HEK293 (cell line): ENCODE measurements at regions not wholly inside any gene's neighbourhood (a gene's known extent, or its start where the extent isn't known, plus 50 kb on each side); places are given as distances from the start of the nearest gene placed in this dataset.

Experiments
- CTCF ChIA-PET: fragments of 350-600 bp; formaldehyde crosslinking; extraction: SDS; loops from one replicate; lab custom pipeline; 2021; ENCODE audit warnings: antibody characterized with exemption; lab: Yijun Ruan, JAX
- POLR2A ChIA-PET: fragments of 300-600 bp; formaldehyde crosslinking; extraction: SDS; loops from one replicate; lab custom pipeline; 2020; ENCODE audit warnings: antibody characterized with exemption, inconsistent platforms; lab: Yijun Ruan, JAX
- H3K27ac ChIP-seq: fragments of 200-500 bp; sonication (Bioruptor generic); 2 replicates; pipeline ENCODE4 v1.5.1; 2014; ENCODE audit warnings: low read depth, low read length, control low read depth, inconsistent platforms; ENCODE audit errors: extremely low read depth
- H3K36me3 ChIP-seq, 2 experiments: fragments of 200-500 bp in 1 of 2; sonication (Bioruptor generic) in 1 of 2; 1 replicate in 1 of 2; 2 replicates in 1 of 2; pipeline ENCODE4 v1.5.1; 2014 to 2017; ENCODE audit warnings: inconsistent platforms in 2 of 2, low read length in 2 of 2; ENCODE audit not compliant: control insufficient read depth in 2 of 2, insufficient read depth in 1 of 2
- H3K4me1 ChIP-seq: fragments of 200-500 bp; sonication (Bioruptor generic); 2 replicates; pipeline ENCODE4 v1.5.1; 2014; ENCODE audit warnings: mild to moderate bottlenecking, low read length, inconsistent platforms; ENCODE audit not compliant: control insufficient read depth, insufficient read depth
- H3K4me3 ChIP-seq: 2 replicates; pipeline ENCODE4 v1.5.1; 2011; ENCODE audit warnings: low read depth, mild to moderate bottlenecking, control low read depth, low read length, moderate library complexity
- H3K9me3 ChIP-seq: fragments of 200-500 bp; sonication (Bioruptor generic); 2 replicates; pipeline ENCODE4 v1.5.1; 2014; ENCODE audit warnings: low read depth, low read length, inconsistent platforms; ENCODE audit not compliant: control insufficient read depth, insufficient read depth
- FEZF1 ChIP-seq: fragments of 450-650 bp; formaldehyde crosslinking; IDR thresholded peaks from 2 replicates; pipeline ENCODE4 v1.5.1; 2016; ENCODE audit warnings: missing biosample characterization, missing genetic modification characterization
- GFI1B ChIP-seq: fragments of 450-650 bp; formaldehyde crosslinking; IDR thresholded peaks from 2 replicates; pipeline ENCODE4 v1.5.1; 2016; ENCODE audit warnings: missing biosample characterization, missing genetic modification characterization
- GLI2 ChIP-seq: fragments of 450-650 bp; formaldehyde crosslinking; IDR thresholded peaks from 2 replicates; pipeline ENCODE4; 2017; ENCODE audit warnings: missing biosample characterization, missing genetic modification characterization, low read depth, borderline replicate concordance
- HOXA7 ChIP-seq: sonication (generic); formaldehyde crosslinking; IDR thresholded peaks from 2 replicates; pipeline ENCODE4 v1.8.1; 2022; ENCODE audit warnings: missing genetic modification reagents, borderline replicate concordance
- SCRT2 ChIP-seq: fragments of 450-650 bp; formaldehyde crosslinking; IDR thresholded peaks from 2 replicates; pipeline ENCODE4 v1.5.1; 2016; ENCODE audit warnings: missing biosample characterization, missing genetic modification characterization
- ZBTB1 ChIP-seq: fragments of 450-650 bp; formaldehyde crosslinking; IDR thresholded peaks from 2 replicates; pipeline ENCODE4 v1.5.1; 2016; ENCODE audit warnings: missing biosample characterization, missing genetic modification characterization
- ZBTB21 ChIP-seq: fragments of 450-650 bp; formaldehyde crosslinking; IDR thresholded peaks from 2 replicates; pipeline ENCODE4 v1.5.1; 2017; ENCODE audit warnings: missing biosample characterization, missing genetic modification characterization
- ZBTB8A ChIP-seq: fragments of 450-650 bp; formaldehyde crosslinking; IDR thresholded peaks from 2 replicates; pipeline ENCODE4 v1.5.1; 2016; ENCODE audit warnings: missing biosample characterization, missing genetic modification characterization
- ZFP37 ChIP-seq: fragments of 450-650 bp; formaldehyde crosslinking; IDR thresholded peaks from 2 replicates; pipeline ENCODE4 v1.5.1; 2016; ENCODE audit warnings: missing biosample characterization, missing genetic modification characterization
- ZNF10 ChIP-seq: fragments of 450-650 bp; formaldehyde crosslinking; IDR thresholded peaks from 2 replicates; pipeline ENCODE4 v1.5.1; 2017; ENCODE audit warnings: missing biosample characterization, missing genetic modification characterization
- ZNF202 ChIP-seq: fragments of 450-650 bp; formaldehyde crosslinking; IDR thresholded peaks from 2 replicates; pipeline ENCODE4 v1.5.1; 2016; ENCODE audit warnings: missing biosample characterization, missing genetic modification characterization, borderline replicate concordance
- ZNF221 ChIP-seq: fragments of 450-650 bp; formaldehyde crosslinking; IDR thresholded peaks from 2 replicates; pipeline ENCODE4 v1.5.1; 2017; ENCODE audit warnings: missing biosample characterization, missing genetic modification characterization, borderline replicate concordance
- ZNF223 ChIP-seq: fragments of 450-650 bp; formaldehyde crosslinking; IDR thresholded peaks from 2 replicates; pipeline ENCODE4 v1.5.1; 2016; ENCODE audit warnings: missing biosample characterization, missing genetic modification characterization
- ZNF274 ChIP-seq, 2 experiments: fragments of 200-500 bp in 1 of 2; fragments of 450-650 bp in 1 of 2; sonication (Bioruptor generic) in 1 of 2; formaldehyde crosslinking in 1 of 2; IDR thresholded peaks; 2 replicates each; pipeline versions ENCODE4 v1.5.1 to v1.6.1; 2014 to 2016; ENCODE audit warnings: borderline replicate concordance in 1 of 2, inconsistent platforms in 1 of 2, low read length in 1 of 2, missing biosample characterization in 1 of 2, missing genetic modification characterization in 1 of 2
- ZNF311 ChIP-seq: fragments of 450-650 bp; formaldehyde crosslinking; IDR thresholded peaks from 2 replicates; pipeline ENCODE4 v1.5.1; 2017; ENCODE audit warnings: missing biosample characterization, missing genetic modification characterization, borderline replicate concordance
- ZNF521 ChIP-seq: fragments of 450-650 bp; formaldehyde crosslinking; IDR thresholded peaks from 2 replicates; pipeline ENCODE4 v1.5.1; 2017; ENCODE audit warnings: missing biosample characterization, mild to moderate bottlenecking, missing genetic modification characterization
- ZNF549 ChIP-seq: fragments of 450-650 bp; IDR thresholded peaks from 2 replicates; pipeline ENCODE4 v1.5.1; 2018; ENCODE audit warnings: missing biosample characterization, missing genetic modification characterization, mild to moderate bottlenecking, inconsistent platforms, moderate library complexity
- ZNF600 ChIP-seq: fragments of 450-650 bp; formaldehyde crosslinking; IDR thresholded peaks from 2 replicates; pipeline ENCODE4 v1.5.1; 2016; ENCODE audit warnings: missing biosample characterization, missing genetic modification characterization
- ZNF658 ChIP-seq: fragments of 450-650 bp; formaldehyde crosslinking; IDR thresholded peaks from 2 replicates; pipeline ENCODE4; 2016; ENCODE audit warnings: missing biosample characterization, missing genetic modification characterization
- ZNF843 ChIP-seq: fragments of 450-650 bp; formaldehyde crosslinking; IDR thresholded peaks from 2 replicates; pipeline ENCODE4 v1.5.1; 2016; ENCODE audit warnings: missing biosample characterization, missing genetic modification characterization
- ZSCAN16 ChIP-seq: fragments of 450-650 bp; formaldehyde crosslinking; IDR thresholded peaks from 2 replicates; pipeline ENCODE4 v1.5.1; 2016; ENCODE audit warnings: missing biosample characterization, missing genetic modification characterization
- TF ChIP-seq, protein P1 (sequence below): IDR thresholded peaks from 2 replicates; pipeline ENCODE4 v1.6.1; 2011; ENCODE audit warnings: mild to moderate bottlenecking, low read depth, low read length, borderline replicate concordance
- TF ChIP-seq, protein P2 (sequence below): fragments of 450-650 bp; formaldehyde crosslinking; IDR thresholded peaks from 2 replicates; pipeline ENCODE4 v1.5.1; 2016; ENCODE audit warnings: missing biosample characterization, missing genetic modification characterization
- TF ChIP-seq, protein P3 (sequence below): fragments of 450-650 bp; formaldehyde crosslinking; IDR thresholded peaks from 2 replicates; pipeline ENCODE4 v1.5.1; 2016; ENCODE audit warnings: missing biosample characterization, missing genetic modification characterization
- TF ChIP-seq, protein P4 (sequence below): fragments of 450-650 bp; formaldehyde crosslinking; IDR thresholded peaks from 2 replicates; pipeline ENCODE4 v1.5.1; 2016; ENCODE audit warnings: missing biosample characterization, missing genetic modification characterization, low read depth

DNA sequence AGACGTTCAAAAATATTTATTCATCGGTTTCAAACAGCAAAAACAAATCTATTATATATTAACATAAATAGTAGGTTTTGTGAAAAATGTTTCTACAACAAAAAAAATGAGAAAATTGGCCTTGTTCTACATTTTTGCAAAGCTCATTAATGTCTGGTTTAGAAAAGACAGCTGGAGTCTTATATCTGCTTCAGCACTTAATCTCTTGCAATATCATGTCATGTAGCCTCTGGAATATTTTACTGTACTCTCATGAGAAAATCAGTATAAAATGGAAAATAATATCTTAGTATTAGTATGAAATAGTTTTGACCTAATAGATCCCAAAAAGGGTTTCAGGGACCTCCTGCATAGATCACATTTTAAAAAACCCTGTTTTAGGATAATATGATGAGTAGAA is 326.6 kb downstream of the ARL4A start:
- ChIA-PET CTCF (no interaction called here), POLR2A (no interaction called here)
- Histone ChIP-seq H3K4me3 (no peak overlapping the region), H3K9me3 (no peaks in the 10 kb centered on the region), H3K27ac (no peak overlapping the region)
- no peak for TF ChIP-seq ZBTB1 (tag by site-specific recombination)
- TF ChIP-seq ZNF521, result no peak
- no peak for TF ChIP-seq ZNF223 (tag by site-specific recombination)
- TF ChIP-seq ZNF202 (tag by site-specific recombination), result no peak
- TF ChIP-seq, protein P1, sequence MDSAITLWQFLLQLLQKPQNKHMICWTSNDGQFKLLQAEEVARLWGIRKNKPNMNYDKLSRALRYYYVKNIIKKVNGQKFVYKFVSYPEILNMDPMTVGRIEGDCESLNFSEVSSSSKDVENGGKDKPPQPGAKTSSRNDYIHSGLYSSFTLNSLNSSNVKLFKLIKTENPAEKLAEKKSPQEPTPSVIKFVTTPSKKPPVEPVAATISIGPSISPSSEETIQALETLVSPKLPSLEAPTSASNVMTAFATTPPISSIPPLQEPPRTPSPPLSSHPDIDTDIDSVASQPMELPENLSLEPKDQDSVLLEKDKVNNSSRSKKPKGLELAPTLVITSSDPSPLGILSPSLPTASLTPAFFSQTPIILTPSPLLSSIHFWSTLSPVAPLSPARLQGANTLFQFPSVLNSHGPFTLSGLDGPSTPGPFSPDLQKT, result no peak
- no peak for TF ChIP-seq ZNF274 (IDR thresholded peaks at IDR 0.05; ENCODE audit: low read length)
- TF ChIP-seq ZNF274 (tag by site-specific recombination; IDR thresholded peaks at IDR 0.05; ENCODE audit: borderline replicate concordance), result no peak
- TF ChIP-seq, protein P2, sequence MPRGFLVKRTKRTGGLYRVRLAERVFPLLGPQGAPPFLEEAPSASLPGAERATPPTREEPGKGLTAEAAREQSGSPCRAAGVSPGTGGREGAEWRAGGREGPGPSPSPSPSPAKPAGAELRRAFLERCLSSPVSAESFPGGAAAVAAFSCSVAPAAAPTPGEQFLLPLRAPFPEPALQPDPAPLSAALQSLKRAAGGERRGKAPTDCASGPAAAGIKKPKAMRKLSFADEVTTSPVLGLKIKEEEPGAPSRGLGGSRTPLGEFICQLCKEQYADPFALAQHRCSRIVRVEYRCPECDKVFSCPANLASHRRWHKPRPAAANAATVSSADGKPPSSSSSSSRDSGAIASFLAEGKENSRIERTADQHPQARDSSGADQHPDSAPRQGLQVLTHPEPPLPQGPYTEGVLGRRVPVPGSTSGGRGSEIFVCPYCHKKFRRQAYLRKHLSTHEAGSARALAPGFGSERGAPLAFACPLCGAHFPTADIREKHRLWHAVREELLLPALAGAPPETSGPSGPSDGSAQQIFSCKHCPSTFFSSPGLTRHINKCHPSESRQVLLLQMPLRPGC (tag by site-specific recombination), result no peak
- TF ChIP-seq ZBTB21 (tag by site-specific recombination), result no peak
- no peak for TF ChIP-seq ZNF311 (tag by site-specific recombination)
- TF ChIP-seq ZNF843 (tag by site-specific recombination), result no peak
- TF ChIP-seq, protein P3, sequence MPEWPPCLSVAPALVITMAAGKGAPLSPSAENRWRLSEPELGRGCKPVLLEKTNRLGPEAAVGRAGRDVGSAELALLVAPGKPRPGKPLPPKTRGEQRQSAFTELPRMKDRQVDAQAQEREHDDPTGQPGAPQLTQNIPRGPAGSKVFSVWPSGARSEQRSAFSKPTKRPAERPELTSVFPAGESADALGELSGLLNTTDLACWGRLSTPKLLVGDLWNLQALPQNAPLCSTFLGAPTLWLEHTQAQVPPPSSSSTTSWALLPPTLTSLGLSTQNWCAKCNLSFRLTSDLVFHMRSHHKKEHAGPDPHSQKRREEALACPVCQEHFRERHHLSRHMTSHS (tag by site-specific recombination), result no peak
- TF ChIP-seq ZNF10 (tag by site-specific recombination), result no peak
- TF ChIP-seq, all 188 proteins: peak for 0
- Histone ChIP-seq H3K4me1 (peaks cover 6% of the 10 kb centered on the region; the same call in 1 of the 2 replicates), H3K36me3 (no peaks in the 10 kb centered on the region)

DNA sequence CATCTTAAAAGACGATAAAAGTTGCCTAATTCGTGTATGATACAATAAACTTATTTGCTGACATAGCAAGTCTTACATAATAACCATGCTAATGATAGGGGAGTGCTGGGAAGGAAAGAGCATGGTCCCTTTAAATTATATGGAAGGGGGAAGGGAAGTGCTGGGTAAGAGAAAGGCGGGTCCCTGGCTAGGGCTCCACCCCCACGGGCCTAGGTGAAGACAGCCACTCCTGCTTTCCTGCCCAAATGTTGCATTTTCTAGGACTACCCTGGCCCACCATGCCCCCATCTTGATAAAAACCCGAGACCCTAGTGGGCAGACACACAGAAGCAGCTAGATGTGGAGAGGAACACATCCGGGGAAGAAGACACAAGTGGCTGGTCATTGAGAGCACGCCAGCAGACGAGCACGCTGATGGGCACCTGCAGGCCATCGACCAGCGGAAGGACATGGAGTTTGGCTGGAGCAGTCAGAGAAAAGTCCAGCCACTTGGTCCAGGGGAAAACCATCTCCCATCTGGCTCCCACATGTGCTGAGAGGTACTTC is 328.7 kb downstream of the ARL4A start:
- Histone ChIP-seq H3K4me1 (peaks cover 6% of the 10 kb centered on the region; the same call in 1 of the 2 replicates), H3K36me3 (no peaks in the 10 kb centered on the region), H3K27ac (no peak overlapping the region), H3K4me3 (no peak overlapping the region), H3K9me3 (no peaks in the 10 kb centered on the region)
- ChIA-PET POLR2A (no interaction called here), CTCF (interaction anchor here (0.6 kb wide), 1 partner anchor 101 kb away, joined by 3 read pairs; no protein-coding TSS in a partner anchor)
- no peak for TF ChIP-seq ZNF549 (tag by site-specific recombination)
- TF ChIP-seq ZNF658 (tag by site-specific recombination), result no peak
- TF ChIP-seq GLI2 (tag by site-specific recombination), result no peak
- TF ChIP-seq GFI1B (tag by site-specific recombination), result no peak
- TF ChIP-seq, protein P4, sequence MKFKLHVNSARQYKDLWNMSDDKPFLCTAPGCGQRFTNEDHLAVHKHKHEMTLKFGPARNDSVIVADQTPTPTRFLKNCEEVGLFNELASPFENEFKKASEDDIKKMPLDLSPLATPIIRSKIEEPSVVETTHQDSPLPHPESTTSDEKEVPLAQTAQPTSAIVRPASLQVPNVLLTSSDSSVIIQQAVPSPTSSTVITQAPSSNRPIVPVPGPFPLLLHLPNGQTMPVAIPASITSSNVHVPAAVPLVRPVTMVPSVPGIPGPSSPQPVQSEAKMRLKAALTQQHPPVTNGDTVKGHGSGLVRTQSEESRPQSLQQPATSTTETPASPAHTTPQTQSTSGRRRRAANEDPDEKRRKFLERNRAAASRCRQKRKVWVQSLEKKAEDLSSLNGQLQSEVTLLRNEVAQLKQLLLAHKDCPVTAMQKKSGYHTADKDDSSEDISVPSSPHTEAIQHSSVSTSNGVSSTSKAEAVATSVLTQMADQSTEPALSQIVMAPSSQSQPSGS, result no peak
- TF ChIP-seq ZBTB8A (tag by site-specific recombination), result no peak
- TF ChIP-seq ZFP37 (tag by site-specific recombination), result no peak
- no peak for TF ChIP-seq ZNF600 (tag by site-specific recombination)
- no peak for TF ChIP-seq HOXA7
- no peak for TF ChIP-seq FEZF1 (tag by site-specific recombination)
- TF ChIP-seq ZSCAN16 (tag by site-specific recombination), result no peak
- no peak for TF ChIP-seq ZNF221
- no peak for TF ChIP-seq SCRT2 (tag by site-specific recombination)
